ENCODE measurements at regions not wholly inside any gene's neighbourhood (a gene's known extent, or its start where the extent isn't known, plus 50 kb on each side); places are given as distances from the start of the nearest gene placed in this dataset.

DNA sequence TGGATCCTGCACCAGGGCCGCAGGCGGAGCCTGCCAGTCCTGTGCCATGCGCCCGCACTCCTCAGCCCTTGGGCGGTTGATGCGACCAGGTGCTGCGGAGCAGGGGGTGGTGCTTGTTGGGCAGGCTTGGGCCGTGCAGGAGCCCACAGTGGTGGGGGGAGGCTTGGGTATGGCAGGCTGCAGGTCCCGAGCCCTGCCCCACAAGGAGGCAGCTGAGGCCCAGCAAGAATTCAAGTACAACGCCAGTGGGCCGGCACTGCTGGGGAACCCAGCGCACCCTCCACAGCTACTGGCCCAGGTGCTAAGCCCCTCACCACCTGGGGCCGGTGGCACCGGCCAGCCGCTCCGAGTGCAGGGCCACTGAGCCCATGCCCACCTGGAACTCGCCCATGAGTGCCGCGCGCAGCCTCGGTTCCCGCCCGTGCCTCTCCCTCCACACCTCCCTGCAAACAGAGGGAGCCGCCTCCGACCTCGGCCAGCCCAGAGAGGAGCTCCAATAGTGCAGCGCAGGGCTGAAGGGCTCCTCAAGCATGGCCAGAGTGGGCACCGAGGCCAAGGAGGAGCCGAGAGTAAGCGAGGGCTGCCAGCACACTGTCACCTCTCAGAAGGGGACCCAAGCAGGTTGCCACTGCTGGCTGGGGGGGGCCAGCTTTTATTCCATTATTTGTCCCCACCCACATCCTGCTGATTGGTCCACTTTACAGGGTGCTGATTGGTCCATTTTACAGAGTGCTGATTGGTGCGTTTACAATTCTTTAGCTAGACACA is 339.0 kb upstream of the KLF3 start:
- Histone ChIP-seq H3K9me3 (peaks cover 0 to 13% (median 2%) of the 10 kb centered on the region in 8 donors), H3K36me3 (no peaks in the 10 kb centered on the region), H3K27me3 (replicated peaks in 1 of 7) (no peaks in the 10 kb centered on the region), H3K27ac (no peak overlapping the region), H3K4me3 (no peak overlapping the region), H3K4me1 (peaks cover 3 to 35% (median 10%) of the 10 kb centered on the region in 6 donors)
- 90 to 97% (median 96%) methylated on average over 8 to 31 of the region's 31 CpGs for WGBS, 5 donors
- no peak for TF ChIP-seq POLR2AphosphoS5 (IDR thresholded peaks at IDR 0.05)
- TF ChIP-seq POLR2A (IDR thresholded peaks at IDR 0.05): no peak
- TF ChIP-seq, protein P1, sequence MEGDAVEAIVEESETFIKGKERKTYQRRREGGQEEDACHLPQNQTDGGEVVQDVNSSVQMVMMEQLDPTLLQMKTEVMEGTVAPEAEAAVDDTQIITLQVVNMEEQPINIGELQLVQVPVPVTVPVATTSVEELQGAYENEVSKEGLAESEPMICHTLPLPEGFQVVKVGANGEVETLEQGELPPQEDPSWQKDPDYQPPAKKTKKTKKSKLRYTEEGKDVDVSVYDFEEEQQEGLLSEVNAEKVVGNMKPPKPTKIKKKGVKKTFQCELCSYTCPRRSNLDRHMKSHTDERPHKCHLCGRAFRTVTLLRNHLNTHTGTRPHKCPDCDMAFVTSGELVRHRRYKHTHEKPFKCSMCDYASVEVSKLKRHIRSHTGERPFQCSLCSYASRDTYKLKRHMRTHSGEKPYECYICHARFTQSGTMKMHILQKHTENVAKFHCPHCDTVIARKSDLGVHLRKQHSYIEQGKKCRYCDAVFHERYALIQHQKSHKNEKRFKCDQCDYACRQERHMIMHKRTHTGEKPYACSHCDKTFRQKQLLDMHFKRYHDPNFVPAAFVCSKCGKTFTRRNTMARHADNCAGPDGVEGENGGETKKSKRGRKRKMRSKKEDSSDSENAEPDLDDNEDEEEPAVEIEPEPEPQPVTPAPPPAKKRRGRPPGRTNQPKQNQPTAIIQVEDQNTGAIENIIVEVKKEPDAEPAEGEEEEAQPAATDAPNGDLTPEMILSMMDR (IDR thresholded peaks at IDR 0.05 in 8 of 11, conservative IDR thresholded peaks at IDR 0.05 in 3 of 11): no peak
- intact Hi-C loops (cut with DNase I; ENCODE audit: low total_unique reads): loop anchor here (5.0 to 10.0 kb wide), 2 partner anchors 352 to 400 kb away; no protein-coding TSS in a partner anchor
- no peak for DNase-seq

DNA sequence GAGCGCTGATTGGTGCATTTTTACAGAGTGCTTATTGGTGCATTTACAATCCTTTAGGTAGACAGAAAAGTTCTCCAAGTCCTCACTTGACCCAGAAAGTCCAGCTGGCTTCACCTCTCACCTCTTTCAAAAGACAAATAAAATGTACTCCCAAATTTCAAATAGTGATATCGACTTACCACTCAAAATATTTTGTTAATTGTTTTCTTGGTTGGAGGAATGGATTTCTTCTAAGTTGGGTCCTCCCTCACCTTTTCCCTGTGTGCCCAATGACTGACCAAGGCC is 338.4 kb upstream of the KLF3 start:
- H3K4me3 ChIP-seq: no peak overlapping the region
- H3K4me1 ChIP-seq: peaks cover 0 to 35% (median 6%) of the 10 kb centered on the region in 6 donors
- no peaks in the 10 kb centered on the region for H3K36me3 ChIP-seq
- no peaks in the 10 kb centered on the region for H3K27me3 ChIP-seq (replicated peaks in 1 of 7)
- TF ChIP-seq POLR2A (IDR thresholded peaks at IDR 0.05) (no peak), POLR2AphosphoS5 (IDR thresholded peaks at IDR 0.05) (no peak)
- TF ChIP-seq, protein P1 (IDR thresholded peaks at IDR 0.05 in 8 of 11, conservative IDR thresholded peaks at IDR 0.05 in 3 of 11): no peak
- intact Hi-C loops (cut with DNase I; ENCODE audit: low total_unique reads): loop anchor here (10.0 kb wide), 1 partner anchor 399 kb away; no protein-coding TSS in a partner anchor
- H3K9me3 ChIP-seq: peaks cover 0 to 13% (median 2%) of the 10 kb centered on the region in 8 donors
- WGBS, 5 donors: 89 to 97% (median 94%) methylated on average over 2 of the region's 2 CpGs
- H3K27ac ChIP-seq: no peak overlapping the region
- DNase-seq: no peak

GRCh38 chr4:38326499-38326898 is 337.5 kb upstream of the KLF3 start:
- Histone ChIP-seq H3K36me3 (no peaks in the 10 kb centered on the region), H3K4me1 (peaks cover 0 to 41% (median 6%) of the 10 kb centered on the region in 6 donors), H3K4me3 (no peak overlapping the region), H3K9me3 (peaks cover 0 to 13% (median 2%) of the 10 kb centered on the region in 8 donors), H3K27me3 (replicated peaks in 1 of 7) (no peaks in the 10 kb centered on the region), H3K27ac (no peak overlapping the region)
- intact Hi-C loops (cut with DNase I; ENCODE audit: low total_unique reads): loop anchor here (10.0 kb wide), 1 partner anchor 398 kb away; no protein-coding TSS in a partner anchor
- DNase-seq: no peak
- WGBS, 5 donors: 95 to 99% (median 97%) methylated on average over 3 of the region's 3 CpGs
- TF ChIP-seq, protein P1 (IDR thresholded peaks at IDR 0.05 in 8 of 11, conservative IDR thresholded peaks at IDR 0.05 in 3 of 11): no peak
- TF ChIP-seq POLR2AphosphoS5 (IDR thresholded peaks at IDR 0.05): no peak
- no peak for TF ChIP-seq POLR2A (IDR thresholded peaks at IDR 0.05)

- TF ChIP-seq POLR2AphosphoS5 (IDR thresholded peaks at IDR 0.05) (no peak), POLR2A (IDR thresholded peaks at IDR 0.05) (no peak)
- TF ChIP-seq, protein P1 (IDR thresholded peaks at IDR 0.05 in 8 of 11, conservative IDR thresholded peaks at IDR 0.05 in 3 of 11): no peak
- H3K9me3 ChIP-seq: peaks cover 0 to 13% (median 2%) of the 10 kb centered on the region in 8 donors
- H3K36me3 ChIP-seq: no peaks in the 10 kb centered on the region
- H3K27ac ChIP-seq: no peak overlapping the region
- no peak for DNase-seq
- H3K4me1 ChIP-seq: peaks cover 0 to 47% (median 6%) of the 10 kb centered on the region in 6 donors
- no peaks in the 10 kb centered on the region for H3K27me3 ChIP-seq (replicated peaks in 1 of 7)
- no peak overlapping the region for H3K4me3 ChIP-seq
- intact Hi-C loops (cut with DNase I; ENCODE audit: low total_unique reads): loop anchor here (10.0 kb wide), 1 partner anchor 398 kb away; no protein-coding TSS in a partner anchor
Observed at GRCh38 chr4:38327174-38327573, 336.8 kb upstream of the KLF3 start.

All from spleen (tissue), 11 donors.